ENCODE measurements at regions not wholly inside any gene's neighbourhood (a gene's known extent, or its start where the extent isn't known, plus 50 kb on each side); places are given as distances from the start of the nearest gene placed in this dataset.

DNA sequence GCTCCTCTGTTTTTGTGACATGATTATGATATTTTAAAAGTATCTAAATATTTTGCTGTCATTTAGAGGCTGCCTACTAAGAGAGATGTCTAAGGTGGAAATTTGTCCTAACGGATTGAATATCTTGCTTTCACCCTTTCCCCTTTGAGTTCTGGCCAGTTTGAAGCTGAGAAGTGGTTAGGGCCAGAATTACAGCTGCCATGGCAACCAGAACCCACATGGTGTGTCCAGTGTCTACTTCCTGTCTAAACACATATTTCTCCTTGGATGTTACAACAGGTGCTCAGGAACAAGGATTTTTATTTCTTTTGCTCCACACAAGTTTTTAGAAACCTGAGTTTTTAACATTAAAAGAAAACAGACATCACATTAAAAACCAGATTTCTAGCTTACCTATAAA lies 335.1 kb upstream of the OR4E1 start:
- DNase-seq (ENCODE audit: low spot score): no peak
- TF ChIP-seq, protein P1, sequence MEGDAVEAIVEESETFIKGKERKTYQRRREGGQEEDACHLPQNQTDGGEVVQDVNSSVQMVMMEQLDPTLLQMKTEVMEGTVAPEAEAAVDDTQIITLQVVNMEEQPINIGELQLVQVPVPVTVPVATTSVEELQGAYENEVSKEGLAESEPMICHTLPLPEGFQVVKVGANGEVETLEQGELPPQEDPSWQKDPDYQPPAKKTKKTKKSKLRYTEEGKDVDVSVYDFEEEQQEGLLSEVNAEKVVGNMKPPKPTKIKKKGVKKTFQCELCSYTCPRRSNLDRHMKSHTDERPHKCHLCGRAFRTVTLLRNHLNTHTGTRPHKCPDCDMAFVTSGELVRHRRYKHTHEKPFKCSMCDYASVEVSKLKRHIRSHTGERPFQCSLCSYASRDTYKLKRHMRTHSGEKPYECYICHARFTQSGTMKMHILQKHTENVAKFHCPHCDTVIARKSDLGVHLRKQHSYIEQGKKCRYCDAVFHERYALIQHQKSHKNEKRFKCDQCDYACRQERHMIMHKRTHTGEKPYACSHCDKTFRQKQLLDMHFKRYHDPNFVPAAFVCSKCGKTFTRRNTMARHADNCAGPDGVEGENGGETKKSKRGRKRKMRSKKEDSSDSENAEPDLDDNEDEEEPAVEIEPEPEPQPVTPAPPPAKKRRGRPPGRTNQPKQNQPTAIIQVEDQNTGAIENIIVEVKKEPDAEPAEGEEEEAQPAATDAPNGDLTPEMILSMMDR (IDR thresholded peaks at IDR 0.05; ENCODE audit: extremely low read depth, missing control alignments): no peak

DNA sequence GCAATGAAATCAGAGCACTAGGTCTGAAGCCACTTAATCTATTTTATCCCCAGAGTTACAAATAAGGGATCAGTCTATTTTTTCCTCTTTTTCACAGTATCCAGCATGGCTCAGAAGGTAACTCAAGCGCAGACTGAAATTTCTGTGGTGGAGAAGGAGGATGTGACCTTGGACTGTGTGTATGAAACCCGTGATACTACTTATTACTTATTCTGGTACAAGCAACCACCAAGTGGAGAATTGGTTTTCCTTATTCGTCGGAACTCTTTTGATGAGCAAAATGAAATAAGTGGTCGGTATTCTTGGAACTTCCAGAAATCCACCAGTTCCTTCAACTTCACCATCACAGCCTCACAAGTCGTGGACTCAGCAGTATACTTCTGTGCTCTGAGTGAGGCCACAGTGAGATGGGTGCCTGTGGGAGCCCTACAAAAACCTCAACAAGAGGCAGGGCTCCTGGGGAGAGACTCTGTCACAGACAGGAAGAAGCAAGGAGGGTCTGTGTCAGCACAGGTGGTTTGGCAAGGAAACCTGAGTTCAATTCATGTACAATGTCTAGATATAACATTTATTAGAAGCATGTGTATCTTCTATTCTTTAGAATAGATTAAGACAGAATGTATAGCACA lies 334.3 kb upstream of the OR4E1 start:
- TF ChIP-seq, protein P1 (IDR thresholded peaks at IDR 0.05; ENCODE audit: extremely low read depth, missing control alignments): no peak
- no peak for DNase-seq (ENCODE audit: low spot score)

DNA sequence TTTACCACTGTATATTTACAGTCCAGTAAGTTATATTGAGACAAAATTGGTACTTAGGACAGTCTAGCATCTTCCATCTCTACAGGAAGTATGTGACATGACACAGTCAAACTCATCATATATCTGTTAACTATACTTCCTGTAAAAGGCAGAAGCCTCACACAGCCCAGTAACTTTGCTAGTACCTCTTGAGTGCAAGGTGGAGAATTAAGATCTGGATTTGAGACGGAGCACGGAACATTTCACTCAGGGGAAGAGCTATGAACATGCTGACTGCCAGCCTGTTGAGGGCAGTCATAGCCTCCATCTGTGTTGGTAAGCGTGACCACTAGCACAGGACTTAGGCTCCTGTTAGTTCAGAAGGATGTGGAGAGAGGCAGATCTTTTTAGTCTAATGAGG lies 333.7 kb upstream of the OR4E1 start:
- no peak for DNase-seq (ENCODE audit: low spot score)
- TF ChIP-seq, protein P1 (IDR thresholded peaks at IDR 0.05; ENCODE audit: extremely low read depth, missing control alignments): no peak

DNA sequence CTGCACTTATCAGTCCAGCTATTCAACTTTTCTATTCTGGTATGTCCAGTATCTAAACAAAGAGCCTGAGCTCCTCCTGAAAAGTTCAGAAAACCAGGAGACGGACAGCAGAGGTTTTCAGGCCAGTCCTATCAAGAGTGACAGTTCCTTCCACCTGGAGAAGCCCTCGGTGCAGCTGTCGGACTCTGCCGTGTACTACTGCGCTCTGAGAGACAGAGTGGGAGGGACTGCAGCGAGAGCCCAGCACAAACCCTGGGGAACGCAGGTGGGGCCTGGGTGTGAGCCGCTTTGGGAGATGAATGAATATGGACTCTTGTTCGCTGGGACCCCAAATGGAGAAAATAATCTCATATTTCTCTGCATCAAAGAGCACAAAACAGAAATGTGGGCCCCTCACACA lies 329.8 kb upstream of the OR4E1 start:
- DNase-seq (ENCODE audit: low spot score): no peak
- TF ChIP-seq, protein P1 (IDR thresholded peaks at IDR 0.05; ENCODE audit: extremely low read depth, missing control alignments): no peak

DNA sequence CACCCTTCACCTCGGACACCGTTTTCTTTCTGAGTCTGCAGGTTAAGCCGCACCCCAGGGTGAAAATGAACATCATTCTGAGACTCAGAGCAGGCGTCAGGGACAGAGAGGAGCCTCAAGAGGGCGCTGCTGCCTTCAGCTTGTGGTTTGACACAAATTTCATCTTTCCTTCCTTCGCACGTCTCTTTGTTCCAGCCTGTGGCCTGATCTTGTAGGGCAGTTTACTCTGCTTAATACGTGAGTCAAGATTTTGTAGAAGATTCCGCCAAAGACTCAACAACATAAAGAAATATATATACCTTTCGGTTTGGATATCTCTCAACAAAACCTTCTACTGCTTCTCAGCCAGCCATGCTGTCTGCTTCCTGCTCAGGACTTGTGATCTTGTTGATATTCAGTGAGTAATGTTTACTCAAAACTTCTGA lies 329.3 kb upstream of the OR4E1 start:
- DNase-seq (ENCODE audit: low spot score): no peak
- TF ChIP-seq, protein P1 (IDR thresholded peaks at IDR 0.05; ENCODE audit: extremely low read depth, missing control alignments): peak; percentile 48

DNA sequence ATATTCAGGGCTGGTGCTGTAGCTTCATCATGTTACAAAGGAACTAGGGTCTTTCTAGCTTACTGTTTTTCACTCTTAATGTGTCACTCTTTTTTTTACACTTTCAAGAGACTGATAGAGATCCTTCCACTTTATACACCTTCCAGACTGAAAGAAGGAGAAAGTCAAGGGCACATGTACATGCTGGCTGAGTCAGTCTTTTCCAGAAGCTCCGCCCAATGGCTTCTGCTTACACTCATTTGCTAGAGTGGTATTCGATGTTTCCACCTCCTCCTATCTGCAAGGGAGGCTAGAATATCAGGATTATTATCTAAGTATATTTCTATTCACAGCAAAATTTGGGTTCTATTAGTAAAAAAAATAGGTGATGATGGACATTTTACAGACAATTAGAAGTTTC lies 325.8 kb upstream of the OR4E1 start:
- no peak for DNase-seq (ENCODE audit: low spot score)
- TF ChIP-seq, protein P1 (IDR thresholded peaks at IDR 0.05; ENCODE audit: extremely low read depth, missing control alignments): no peak

DNA sequence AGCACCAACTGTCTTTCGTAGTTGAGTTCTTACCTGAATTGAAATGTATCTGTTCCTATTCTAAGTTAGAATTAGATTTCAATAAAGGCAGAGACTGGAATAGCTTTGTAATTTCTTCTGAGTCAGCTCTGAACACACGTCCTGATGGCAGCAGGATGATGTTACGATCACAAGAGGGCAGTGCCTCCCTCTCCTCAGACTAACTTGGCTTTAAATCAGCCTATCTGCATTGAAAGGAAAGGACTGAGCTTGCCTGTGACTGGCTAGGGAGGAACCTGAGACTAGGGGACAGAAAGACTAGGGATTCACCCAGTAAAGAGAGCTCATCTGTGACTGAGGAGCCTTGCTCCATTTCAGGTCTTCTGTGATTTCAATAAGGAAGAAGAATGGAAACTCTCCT lies 323.7 kb upstream of the OR4E1 start:
- no peak for DNase-seq (ENCODE audit: low spot score)
- TF ChIP-seq, protein P1 (IDR thresholded peaks at IDR 0.05; ENCODE audit: extremely low read depth, missing control alignments): no peak
